WTC11 (cell line): ENCODE measurements at regions not wholly inside any gene's neighbourhood (a gene's known extent, or its start where the extent isn't known, plus 50 kb on each side); places are given as distances from the start of the nearest gene placed in this dataset.

Experiments used
- ATAC-seq: fragments of 200-7000 bp; cut with Tn5 transposase; 2 replicates; pipeline ENCODE4 v1.10.0; 2021; ENCODE audit warnings: mild to moderate bottlenecking, moderate library complexity
- CTCF ChIA-PET: fragments of 300-600 bp; sonication (Branson Sonifier 250); formaldehyde crosslinking; loops from one replicate; lab custom pipeline; 2021; ENCODE audit warnings: antibody characterized with exemption; lab: Charles Lee
- POLR2A ChIA-PET: fragments of 350-600 bp; sonication (Branson Sonifier 250); formaldehyde crosslinking; loops from one replicate; lab custom pipeline; 2021; ENCODE audit warnings: antibody characterized with exemption; lab: Charles Lee
- DNase-seq: peaks from one replicate; pipeline ENCODE4 v3.0.0; 2021; ENCODE audit warnings: low spot score
- H3K27ac Mint-ChIP-seq: 2 replicates; pipeline ENCODE4 v1.8.0; 2021; ENCODE audit warnings: mixed read lengths
- H3K27me3 Mint-ChIP-seq: 2 replicates; pipeline ENCODE4 v1.8.0; 2021; ENCODE audit warnings: low read depth, mild to moderate bottlenecking, moderate library complexity, mixed read lengths
- H3K36me3 Mint-ChIP-seq: 2 replicates; pipeline ENCODE4 v1.8.0; 2021; ENCODE audit warnings: mixed read lengths
- H3K4me1 Mint-ChIP-seq: 2 replicates; pipeline ENCODE4 v1.8.0; 2022; ENCODE audit warnings: mixed read lengths
- H3K4me3 Mint-ChIP-seq: 2 replicates; pipeline ENCODE4 v1.8.0; 2021; ENCODE audit warnings: mild to moderate bottlenecking, moderate library complexity, mixed read lengths
- H3K9me3 Mint-ChIP-seq: 2 replicates; pipeline ENCODE4 v1.8.0; 2021; ENCODE audit warnings: mixed read lengths
- ATF1 ChIP-seq: sonication (generic); formaldehyde crosslinking; IDR thresholded peaks from 2 replicates; pipeline ENCODE4 v1.8.1; 2023; ENCODE audit warnings: mild to moderate bottlenecking, moderate library complexity, missing genetic modification reagents
- ESRRA ChIP-seq: sonication (generic); formaldehyde crosslinking; IDR thresholded peaks from 2 replicates; pipeline ENCODE4 v1.8.1; 2022; ENCODE audit warnings: mild to moderate bottlenecking, missing genetic modification reagents, borderline replicate concordance
- GTF2I ChIP-seq: fragments of 250-450 bp; sonication (Bioruptor Pico); conservative IDR thresholded peaks from 2 replicates; pipeline ENCODE4 v1.4.0; 2021; ENCODE audit warnings: mild to moderate bottlenecking
- HMGA2 ChIP-seq: fragments of 250-450 bp; sonication (Bioruptor Pico); IDR thresholded peaks from 2 replicates; pipeline ENCODE4 v1.4.0; 2021; ENCODE audit warnings: mild to moderate bottlenecking, moderate library complexity
- KAT7 ChIP-seq: sonication (generic); formaldehyde crosslinking; IDR thresholded peaks from 2 replicates; pipeline ENCODE4 v1.8.1; 2023; ENCODE audit warnings: missing genetic modification reagents, mild to moderate bottlenecking, borderline replicate concordance
- NR3C1 ChIP-seq: sonication (generic); formaldehyde crosslinking; conservative IDR thresholded peaks from 2 replicates; pipeline ENCODE4 v1.8.1; 2023; ENCODE audit warnings: low read depth, mild to moderate bottlenecking, missing genetic modification reagents
- TP53 ChIP-seq: sonication (generic); formaldehyde crosslinking; IDR thresholded peaks from 2 replicates; pipeline ENCODE4 v1.8.1; 2023; ENCODE audit warnings: mild to moderate bottlenecking, missing genetic modification reagents
- ZNF219 ChIP-seq: sonication (generic); formaldehyde crosslinking; IDR thresholded peaks from 2 replicates; pipeline ENCODE4 v1.8.0; 2023; ENCODE audit warnings: missing genetic modification reagents, mild to moderate bottlenecking, borderline replicate concordance
- ZNF416 ChIP-seq: fragments of 250-450 bp; sonication (Bioruptor Pico); IDR thresholded peaks from 2 replicates; pipeline ENCODE4 v1.9.0; 2021; ENCODE audit warnings: mild to moderate bottlenecking, inconsistent platforms
- TF ChIP-seq, protein P1 (sequence below): sonication (generic); formaldehyde crosslinking; IDR thresholded peaks from 2 replicates; pipeline ENCODE4 v1.8.1; 2022; ENCODE audit warnings: low read depth, mild to moderate bottlenecking, moderate library complexity, missing genetic modification reagents, borderline replicate concordance
- TF ChIP-seq, protein P2 (sequence below): sonication (generic); formaldehyde crosslinking; IDR thresholded peaks from 2 replicates; pipeline ENCODE4 v1.8.1; 2022; ENCODE audit warnings: mild to moderate bottlenecking, moderate library complexity, missing genetic modification reagents
- TF ChIP-seq, protein P3 (sequence below): fragments of 250-450 bp; sonication (Bioruptor Pico); IDR thresholded peaks from 2 replicates; pipeline ENCODE4 v2.1.2; 2022; ENCODE audit warnings: mild to moderate bottlenecking, moderate library complexity
- TF ChIP-seq, protein P4 (sequence below): sonication (generic); formaldehyde crosslinking; IDR thresholded peaks from 2 replicates; pipeline ENCODE4 v1.8.0; 2022; ENCODE audit warnings: missing genetic modification reagents
- TF ChIP-seq, protein P5 (sequence below): sonication (generic); formaldehyde crosslinking; IDR thresholded peaks from 2 replicates; pipeline ENCODE4 v1.8.0; 2023; ENCODE audit warnings: missing genetic modification reagents, mild to moderate bottlenecking, borderline replicate concordance

DNA sequence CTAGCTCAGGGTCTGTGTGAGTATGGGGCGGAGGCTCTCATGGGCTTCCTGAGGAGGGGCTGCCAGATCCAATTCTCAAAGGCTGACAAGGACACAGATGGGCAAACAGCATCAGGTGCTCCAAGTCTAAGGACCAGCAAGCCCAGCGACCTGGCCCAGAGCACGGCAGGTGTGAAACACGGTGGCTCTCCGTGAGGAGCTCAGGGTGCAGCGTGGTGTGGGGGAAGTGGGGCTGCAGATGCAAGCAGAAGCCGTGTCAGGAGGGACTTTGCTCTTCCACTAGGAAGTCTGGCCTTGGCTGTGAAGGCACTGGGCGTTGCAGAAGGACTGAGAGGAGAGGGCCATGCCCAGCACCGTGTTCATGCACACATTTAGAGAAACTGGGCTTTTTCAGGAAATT lies 420.0 kb downstream of the GADD45G start:
- no peak for TF ChIP-seq TP53
- TF ChIP-seq ATF1 (CRISPR knock-in tag): no peak
- no peak for TF ChIP-seq ZNF219 (CRISPR knock-in tag)
- no peak for TF ChIP-seq KAT7
- TF ChIP-seq, protein P1, sequence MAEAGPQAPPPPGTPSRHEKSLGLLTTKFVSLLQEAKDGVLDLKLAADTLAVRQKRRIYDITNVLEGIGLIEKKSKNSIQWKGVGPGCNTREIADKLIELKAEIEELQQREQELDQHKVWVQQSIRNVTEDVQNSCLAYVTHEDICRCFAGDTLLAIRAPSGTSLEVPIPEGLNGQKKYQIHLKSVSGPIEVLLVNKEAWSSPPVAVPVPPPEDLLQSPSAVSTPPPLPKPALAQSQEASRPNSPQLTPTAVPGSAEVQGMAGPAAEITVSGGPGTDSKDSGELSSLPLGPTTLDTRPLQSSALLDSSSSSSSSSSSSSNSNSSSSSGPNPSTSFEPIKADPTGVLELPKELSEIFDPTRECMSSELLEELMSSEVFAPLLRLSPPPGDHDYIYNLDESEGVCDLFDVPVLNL (CRISPR knock-in tag): no peak
- TF ChIP-seq ESRRA: no peak
- no peak for TF ChIP-seq HMGA2 (CRISPR knock-in tag)
- TF ChIP-seq, protein P2, sequence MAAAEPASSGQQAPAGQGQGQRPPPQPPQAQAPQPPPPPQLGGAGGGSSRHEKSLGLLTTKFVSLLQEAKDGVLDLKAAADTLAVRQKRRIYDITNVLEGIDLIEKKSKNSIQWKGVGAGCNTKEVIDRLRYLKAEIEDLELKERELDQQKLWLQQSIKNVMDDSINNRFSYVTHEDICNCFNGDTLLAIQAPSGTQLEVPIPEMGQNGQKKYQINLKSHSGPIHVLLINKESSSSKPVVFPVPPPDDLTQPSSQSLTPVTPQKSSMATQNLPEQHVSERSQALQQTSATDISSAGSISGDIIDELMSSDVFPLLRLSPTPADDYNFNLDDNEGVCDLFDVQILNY (CRISPR knock-in tag): no peak
- Mint-ChIP-seq H3K27ac (no peak overlapping the region), H3K36me3 (no peaks in the 10 kb centered on the region), H3K4me1 (peaks cover 29% of the 10 kb centered on the region), H3K4me3 (no peak overlapping the region), H3K27me3 (no peaks in the 10 kb centered on the region; the same call in none of the 2 replicates), H3K9me3 (peaks cover 9% of the 10 kb centered on the region; the same call in 1 of the 2 replicates)
- ChIA-PET POLR2A (no interaction called here), CTCF (interaction anchor here (0.9 to 1.2 kb wide), 3 partner anchors 13 to 431 kb away, joined by 3 read pairs; no protein-coding TSS in a partner anchor)
- DNase-seq (no peak), ATAC-seq (no peak)

DNA sequence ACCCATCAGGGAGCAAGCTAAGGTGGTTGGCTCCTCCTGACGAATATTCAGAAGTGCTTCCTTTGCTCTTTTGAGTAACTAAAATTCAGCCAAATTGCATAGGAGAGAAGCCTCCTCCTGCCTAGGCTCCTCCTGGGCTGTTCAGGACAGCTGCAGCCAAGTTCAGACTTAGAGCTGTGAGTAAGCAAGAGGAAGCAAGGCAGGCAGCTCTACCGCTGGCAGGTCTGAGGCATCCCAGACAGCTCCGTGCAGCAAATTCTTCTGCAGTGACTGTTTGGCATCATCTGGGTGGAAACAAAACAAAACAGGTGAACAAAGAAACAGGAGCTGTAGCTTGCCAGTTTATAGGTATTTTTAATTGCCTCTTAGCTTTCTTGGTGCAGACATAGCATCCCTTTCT lies 421.0 kb downstream of the GADD45G start:
- peaks cover 9% of the 10 kb centered on the region; the same call in 1 of the 2 replicates for H3K9me3 Mint-ChIP-seq
- no peaks in the 10 kb centered on the region; the same call in none of the 2 replicates for H3K27me3 Mint-ChIP-seq
- CTCF ChIA-PET: interaction anchor here (0.7 to 1.2 kb wide), 3 partner anchors 77 to 432 kb away, joined by 3 to 4 read pairs (median 3); no protein-coding TSS in a partner anchor
- H3K4me1 Mint-ChIP-seq: peaks cover 38% of the 10 kb centered on the region
- DNase-seq: no peak
- no peak overlapping the region for H3K4me3 Mint-ChIP-seq
- TF ChIP-seq, protein P3, sequence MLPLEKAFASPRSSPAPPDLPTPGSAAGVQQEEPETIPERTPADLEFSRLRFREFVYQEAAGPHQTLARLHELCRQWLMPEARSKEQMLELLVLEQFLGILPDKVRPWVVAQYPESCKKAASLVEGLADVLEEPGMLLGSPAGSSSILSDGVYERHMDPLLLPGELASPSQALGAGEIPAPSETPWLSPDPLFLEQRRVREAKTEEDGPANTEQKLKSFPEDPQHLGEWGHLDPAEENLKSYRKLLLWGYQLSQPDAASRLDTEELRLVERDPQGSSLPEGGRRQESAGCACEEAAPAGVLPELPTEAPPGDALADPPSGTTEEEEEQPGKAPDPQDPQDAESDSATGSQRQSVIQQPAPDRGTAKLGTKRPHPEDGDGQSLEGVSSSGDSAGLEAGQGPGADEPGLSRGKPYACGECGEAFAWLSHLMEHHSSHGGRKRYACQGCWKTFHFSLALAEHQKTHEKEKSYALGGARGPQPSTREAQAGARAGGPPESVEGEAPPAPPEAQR (CRISPR knock-in tag): no peak
- TF ChIP-seq ZNF416 (no peak), NR3C1 (CRISPR knock-in tag) (no peak), ZNF219 (CRISPR knock-in tag) (no peak), GTF2I (CRISPR knock-in tag) (no peak)
- TF ChIP-seq, protein P4, sequence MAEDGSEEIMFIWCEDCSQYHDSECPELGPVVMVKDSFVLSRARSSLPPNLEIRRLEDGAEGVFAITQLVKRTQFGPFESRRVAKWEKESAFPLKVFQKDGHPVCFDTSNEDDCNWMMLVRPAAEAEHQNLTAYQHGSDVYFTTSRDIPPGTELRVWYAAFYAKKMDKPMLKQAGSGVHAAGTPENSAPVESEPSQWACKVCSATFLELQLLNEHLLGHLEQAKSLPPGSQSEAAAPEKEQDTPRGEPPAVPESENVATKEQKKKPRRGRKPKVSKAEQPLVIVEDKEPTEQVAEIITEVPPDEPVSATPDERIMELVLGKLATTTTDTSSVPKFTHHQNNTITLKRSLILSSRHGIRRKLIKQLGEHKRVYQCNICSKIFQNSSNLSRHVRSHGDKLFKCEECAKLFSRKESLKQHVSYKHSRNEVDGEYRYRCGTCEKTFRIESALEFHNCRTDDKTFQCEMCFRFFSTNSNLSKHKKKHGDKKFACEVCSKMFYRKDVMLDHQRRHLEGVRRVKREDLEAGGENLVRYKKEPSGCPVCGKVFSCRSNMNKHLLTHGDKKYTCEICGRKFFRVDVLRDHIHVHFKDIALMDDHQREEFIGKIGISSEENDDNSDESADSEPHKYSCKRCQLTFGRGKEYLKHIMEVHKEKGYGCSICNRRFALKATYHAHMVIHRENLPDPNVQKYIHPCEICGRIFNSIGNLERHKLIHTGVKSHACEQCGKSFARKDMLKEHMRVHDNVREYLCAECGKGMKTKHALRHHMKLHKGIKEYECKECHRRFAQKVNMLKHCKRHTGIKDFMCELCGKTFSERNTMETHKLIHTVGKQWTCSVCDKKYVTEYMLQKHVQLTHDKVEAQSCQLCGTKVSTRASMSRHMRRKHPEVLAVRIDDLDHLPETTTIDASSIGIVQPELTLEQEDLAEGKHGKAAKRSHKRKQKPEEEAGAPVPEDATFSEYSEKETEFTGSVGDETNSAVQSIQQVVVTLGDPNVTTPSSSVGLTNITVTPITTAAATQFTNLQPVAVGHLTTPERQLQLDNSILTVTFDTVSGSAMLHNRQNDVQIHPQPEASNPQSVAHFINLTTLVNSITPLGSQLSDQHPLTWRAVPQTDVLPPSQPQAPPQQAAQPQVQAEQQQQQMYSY (CRISPR knock-in tag): no peak
- TF ChIP-seq, protein P5, sequence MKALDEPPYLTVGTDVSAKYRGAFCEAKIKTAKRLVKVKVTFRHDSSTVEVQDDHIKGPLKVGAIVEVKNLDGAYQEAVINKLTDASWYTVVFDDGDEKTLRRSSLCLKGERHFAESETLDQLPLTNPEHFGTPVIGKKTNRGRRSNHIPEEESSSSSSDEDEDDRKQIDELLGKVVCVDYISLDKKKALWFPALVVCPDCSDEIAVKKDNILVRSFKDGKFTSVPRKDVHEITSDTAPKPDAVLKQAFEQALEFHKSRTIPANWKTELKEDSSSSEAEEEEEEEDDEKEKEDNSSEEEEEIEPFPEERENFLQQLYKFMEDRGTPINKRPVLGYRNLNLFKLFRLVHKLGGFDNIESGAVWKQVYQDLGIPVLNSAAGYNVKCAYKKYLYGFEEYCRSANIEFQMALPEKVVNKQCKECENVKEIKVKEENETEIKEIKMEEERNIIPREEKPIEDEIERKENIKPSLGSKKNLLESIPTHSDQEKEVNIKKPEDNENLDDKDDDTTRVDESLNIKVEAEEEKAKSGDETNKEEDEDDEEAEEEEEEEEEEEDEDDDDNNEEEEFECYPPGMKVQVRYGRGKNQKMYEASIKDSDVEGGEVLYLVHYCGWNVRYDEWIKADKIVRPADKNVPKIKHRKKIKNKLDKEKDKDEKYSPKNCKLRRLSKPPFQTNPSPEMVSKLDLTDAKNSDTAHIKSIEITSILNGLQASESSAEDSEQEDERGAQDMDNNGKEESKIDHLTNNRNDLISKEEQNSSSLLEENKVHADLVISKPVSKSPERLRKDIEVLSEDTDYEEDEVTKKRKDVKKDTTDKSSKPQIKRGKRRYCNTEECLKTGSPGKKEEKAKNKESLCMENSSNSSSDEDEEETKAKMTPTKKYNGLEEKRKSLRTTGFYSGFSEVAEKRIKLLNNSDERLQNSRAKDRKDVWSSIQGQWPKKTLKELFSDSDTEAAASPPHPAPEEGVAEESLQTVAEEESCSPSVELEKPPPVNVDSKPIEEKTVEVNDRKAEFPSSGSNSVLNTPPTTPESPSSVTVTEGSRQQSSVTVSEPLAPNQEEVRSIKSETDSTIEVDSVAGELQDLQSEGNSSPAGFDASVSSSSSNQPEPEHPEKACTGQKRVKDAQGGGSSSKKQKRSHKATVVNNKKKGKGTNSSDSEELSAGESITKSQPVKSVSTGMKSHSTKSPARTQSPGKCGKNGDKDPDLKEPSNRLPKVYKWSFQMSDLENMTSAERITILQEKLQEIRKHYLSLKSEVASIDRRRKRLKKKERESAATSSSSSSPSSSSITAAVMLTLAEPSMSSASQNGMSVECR (CRISPR knock-in tag): no peak
- TF ChIP-seq, all 79 proteins: peak for 0
- Mint-ChIP-seq H3K27ac (no peak overlapping the region), H3K36me3 (no peaks in the 10 kb centered on the region)
- POLR2A ChIA-PET: no interaction called here
- ATAC-seq: peak; percentile 62
